Right atrium auricular region (tissue), 2 donors: ENCODE measurements at regions not wholly inside any gene's neighbourhood (a gene's known extent, or its start where the extent isn't known, plus 50 kb on each side); places are given as distances from the start of the nearest gene placed in this dataset.

ENCODE experiments used
- DNase-seq: peaks from one replicate; pipeline ENCODE4 v3.0.0-alpha.2; 2019; ENCODE audit warnings: low spot score
- H3K27ac ChIP-seq, 2 donors: fragments of 200-600 bp; sonication (generic); 1 replicate in 1 of 2; 2 replicates in 1 of 2; pipeline ENCODE4 v1.5.1; 2016 to 2019
- H3K27me3 ChIP-seq, 2 donors: fragments of 200-600 bp; sonication (generic); one replicate each; pipeline versions ENCODE4 v1.5.1 to v1.6.0; 2017 to 2019
- H3K36me3 ChIP-seq: fragments of 200-600 bp; sonication (generic); one replicate; pipeline ENCODE4 v1.5.1; 2016
- H3K4me1 ChIP-seq, 2 donors: fragments of 200-600 bp; sonication (generic); one replicate each; pipeline versions ENCODE4 v1.5.1 to v1.6.0; 2017 to 2019
- H3K4me3 ChIP-seq, 2 donors: fragments of 200-600 bp; sonication (generic); 1 replicate in 1 of 2; 2 replicates in 1 of 2; pipeline ENCODE4 v1.5.1; 2017 to 2019; ENCODE audit warnings: mild to moderate bottlenecking in 1 of 2, moderate library complexity in 1 of 2
- H3K9me3 ChIP-seq, 2 donors: fragments of 200-600 bp; sonication (generic); one replicate each; pipeline ENCODE4 v1.5.1; 2019
- CTCF ChIP-seq, 2 donors: fragments of 200-600 bp; sonication (generic); IDR thresholded peaks; one replicate each; pipeline ENCODE4 v1.5.1; 2019; ENCODE audit warnings: antibody characterized with exemption in 2 of 2

GRCh38 chr18:38944446-38945024 is 1378.9 kb upstream of the CELF4 start:
- TF ChIP-seq CTCF (IDR thresholded peaks at IDR 0.05): no peak
- no peak for DNase-seq

GRCh38 chr18:38941711-38942561 is 1376.3 kb upstream of the CELF4 start:
- Histone ChIP-seq H3K4me1 (no peaks in the 10 kb centered on the region), H3K9me3 (peaks cover 0 to 7% of the 10 kb centered on the region in 2 donors), H3K36me3 (no peaks in the 10 kb centered on the region), H3K27ac (no peak overlapping the region), H3K4me3 (no peak overlapping the region), H3K27me3 (no peaks in the 10 kb centered on the region)
- DNase-seq: no peak
- TF ChIP-seq CTCF (IDR thresholded peaks at IDR 0.05): no peak

More at GRCh38 chr18:38944446-38945024, 1378.9 kb upstream of the CELF4 start:
- H3K27me3 ChIP-seq: no peaks in the 10 kb centered on the region
- no peak overlapping the region for H3K4me3 ChIP-seq
- no peak overlapping the region for H3K27ac ChIP-seq
- H3K36me3 ChIP-seq: no peaks in the 10 kb centered on the region
- peaks cover 0 to 7% of the 10 kb centered on the region in 2 donors for H3K9me3 ChIP-seq
- H3K4me1 ChIP-seq: no peaks in the 10 kb centered on the region

GRCh38 chr18:38940863-38941531 is 1375.4 kb upstream of the CELF4 start:
- Histone ChIP-seq H3K4me3 (no peak overlapping the region), H3K27ac (no peak overlapping the region), H3K36me3 (no peaks in the 10 kb centered on the region), H3K9me3 (peaks cover 0 to 3% of the 10 kb centered on the region in 2 donors), H3K27me3 (no peaks in the 10 kb centered on the region), H3K4me1 (no peaks in the 10 kb centered on the region)
- no peak for DNase-seq
- TF ChIP-seq CTCF (IDR thresholded peaks at IDR 0.05): no peak

- H3K27ac ChIP-seq: no peak overlapping the region
- DNase-seq: no peak
- no peaks in the 10 kb centered on the region for H3K27me3 ChIP-seq
- no peaks in the 10 kb centered on the region for H3K9me3 ChIP-seq
- no peaks in the 10 kb centered on the region for H3K36me3 ChIP-seq
- TF ChIP-seq CTCF (IDR thresholded peaks at IDR 0.05): no peak
- no peak overlapping the region for H3K4me3 ChIP-seq
- H3K4me1 ChIP-seq: no peaks in the 10 kb centered on the region
These were observed 1374.9 kb upstream of the CELF4 start for GRCh38 chr18:38940475-38940862.

- no peaks in the 10 kb centered on the region for H3K36me3 ChIP-seq
- H3K4me3 ChIP-seq: no peak overlapping the region
- DNase-seq: no peak
These were observed 1368.4 kb upstream of the CELF4 start for GRCh38 chr18:38933910-38934510.

More at GRCh38 chr18:38933910-38934510, 1368.4 kb upstream of the CELF4 start:
- Histone ChIP-seq H3K9me3 (no peaks in the 10 kb centered on the region), H3K4me1 (no peaks in the 10 kb centered on the region), H3K27me3 (no peaks in the 10 kb centered on the region), H3K27ac (no peak overlapping the region)
- no peak for TF ChIP-seq CTCF (IDR thresholded peaks at IDR 0.05)
